ENCODE measurements at regions not wholly inside any gene's neighbourhood (a gene's known extent, or its start where the extent isn't known, plus 50 kb on each side); places are given as distances from the start of the nearest gene placed in this dataset.

GRCh38 chr2:239747771-239748170 lies 277.4 kb downstream of the NDUFA10 start:
- DNase-seq (ENCODE audit: low spot score): no peak
- TF ChIP-seq CTCF (IDR thresholded peaks at IDR 0.05): no peak
- ATAC-seq (ENCODE audit: low FRiP score): no peak

GRCh38 chr2:239747274-239747673 lies 277.9 kb downstream of the NDUFA10 start:
- no peak for ATAC-seq (ENCODE audit: low FRiP score)
- no peak for DNase-seq (ENCODE audit: low spot score)
- no peak for TF ChIP-seq CTCF (IDR thresholded peaks at IDR 0.05)

- DNase-seq (ENCODE audit: low spot score): no peak
- no peak for TF ChIP-seq CTCF (IDR thresholded peaks at IDR 0.05)
- no peak for ATAC-seq (ENCODE audit: low FRiP score)
Measured at GRCh38 chr2:239746559-239747246, 278.4 kb downstream of the NDUFA10 start.

- TF ChIP-seq CTCF (IDR thresholded peaks at IDR 0.05): no peak
- ATAC-seq (ENCODE audit: low FRiP score) (no peak), DNase-seq (ENCODE audit: low spot score) (no peak)
Measured at GRCh38 chr2:239745386-239746227, 279.5 kb downstream of the NDUFA10 start.

- ATAC-seq (ENCODE audit: low FRiP score) (no peak), DNase-seq (ENCODE audit: low spot score) (no peak)
- no peak for TF ChIP-seq CTCF (IDR thresholded peaks at IDR 0.05)
Measured at GRCh38 chr2:239744706-239745340, 280.3 kb downstream of the NDUFA10 start.

- TF ChIP-seq CTCF (IDR thresholded peaks at IDR 0.05): no peak
- no peak for ATAC-seq (ENCODE audit: low FRiP score)
- DNase-seq (ENCODE audit: low spot score): no peak
Measured at GRCh38 chr2:239743206-239743605, 281.9 kb downstream of the NDUFA10 start.

All from omental fat pad (tissue), 3 donors.